ENCODE measurements at regions not wholly inside any gene's neighbourhood (a gene's known extent, or its start where the extent isn't known, plus 50 kb on each side); places are given as distances from the start of the nearest gene placed in this dataset.

DNA sequence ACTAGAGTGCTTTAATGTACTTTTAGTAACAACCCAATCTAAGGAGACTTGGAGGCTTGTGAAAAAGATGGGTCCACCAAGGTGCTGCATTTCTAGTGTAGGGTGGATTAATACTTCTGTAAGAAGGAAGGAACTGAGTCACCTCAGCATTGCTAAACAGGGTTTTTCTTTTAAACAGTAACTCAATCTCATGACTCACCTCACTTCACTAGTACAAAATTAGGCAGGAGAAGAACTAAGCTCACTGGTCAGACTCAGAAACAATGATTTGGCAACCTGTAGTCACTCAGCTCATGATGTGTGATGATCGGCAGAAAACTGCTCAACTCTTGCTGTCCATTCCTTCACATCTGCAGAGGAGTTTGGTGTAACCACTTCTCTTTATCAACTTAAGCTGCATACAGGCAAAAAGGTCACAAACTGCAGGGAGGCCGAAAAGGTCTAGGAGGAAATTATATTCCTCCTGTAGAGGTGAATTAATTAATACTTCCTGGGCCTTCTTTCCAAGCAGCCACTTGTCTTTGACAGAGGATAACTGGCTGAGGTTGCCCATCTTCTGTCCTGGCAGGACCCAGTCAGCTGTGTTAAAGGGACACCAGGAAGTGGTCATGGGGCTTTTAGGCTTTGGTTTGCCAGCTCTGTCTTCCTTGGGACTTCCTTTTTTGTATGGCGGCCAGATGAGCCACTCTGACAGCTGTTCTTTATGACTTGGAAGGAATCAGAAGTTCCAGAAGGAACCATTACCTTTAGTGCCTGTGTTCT lies 466.9 kb downstream of the FUT8 start:
- no peaks in the 10 kb centered on the region for H3K9me3 Mint-ChIP-seq
- H3K4me2 ChIP-seq = no peak overlapping the region
- H3K27ac Mint-ChIP-seq = no peak overlapping the region
- no peaks in the 10 kb centered on the region for H3F3A ChIP-seq (replicated peaks; ENCODE audit: low read depth)
- no peaks in the 10 kb centered on the region for H3K4me1 Mint-ChIP-seq
- no peak for DNase-seq (ENCODE audit: low spot score)
- H2AFZ ChIP-seq = no peak overlapping the region
- no peak overlapping the region for H3K27ac ChIP-seq (ENCODE audit: low read depth)
- H3K36me3 Mint-ChIP-seq (ENCODE audit: low read depth) = no peaks in the 10 kb centered on the region
- no peaks in the 10 kb centered on the region for H3K4me1 ChIP-seq (ENCODE audit: insufficient read depth)
- no peaks in the 10 kb centered on the region for H3K27me3 ChIP-seq (ENCODE audit: insufficient read depth)
- no peaks in the 10 kb centered on the region for H3K79me2 ChIP-seq (replicated peaks; ENCODE audit: insufficient read depth)
- TF ChIP-seq ZNF114 (CRISPR knock-in tag; IDR thresholded peaks at IDR 0.05) (no peak), JUNB (IDR thresholded peaks at IDR 0.05; ENCODE audit: unreplicated experiment) (no peak), STAT1 (IDR thresholded peaks at IDR 0.05; ENCODE audit: unreplicated experiment) (no peak), CREB1 (CRISPR knock-in tag; IDR thresholded peaks at IDR 0.05; ENCODE audit: low read depth) (no peak)
- TF ChIP-seq, protein P1, sequence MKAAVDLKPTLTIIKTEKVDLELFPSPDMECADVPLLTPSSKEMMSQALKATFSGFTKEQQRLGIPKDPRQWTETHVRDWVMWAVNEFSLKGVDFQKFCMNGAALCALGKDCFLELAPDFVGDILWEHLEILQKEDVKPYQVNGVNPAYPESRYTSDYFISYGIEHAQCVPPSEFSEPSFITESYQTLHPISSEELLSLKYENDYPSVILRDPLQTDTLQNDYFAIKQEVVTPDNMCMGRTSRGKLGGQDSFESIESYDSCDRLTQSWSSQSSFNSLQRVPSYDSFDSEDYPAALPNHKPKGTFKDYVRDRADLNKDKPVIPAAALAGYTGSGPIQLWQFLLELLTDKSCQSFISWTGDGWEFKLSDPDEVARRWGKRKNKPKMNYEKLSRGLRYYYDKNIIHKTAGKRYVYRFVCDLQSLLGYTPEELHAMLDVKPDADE (IDR thresholded peaks at IDR 0.05) = no peak
- H3K4me3 Mint-ChIP-seq = no peak overlapping the region
- no peak for ATAC-seq
- no peak overlapping the region for H3K4me3 ChIP-seq
- no peaks in the 10 kb centered on the region for H3K9me2 ChIP-seq (ENCODE audit: insufficient read depth)
- H4K20me1 ChIP-seq (replicated peaks; ENCODE audit: insufficient read depth) = no peaks in the 10 kb centered on the region
- no peaks in the 10 kb centered on the region for H3K27me3 Mint-ChIP-seq (ENCODE audit: insufficient read depth, low read depth, poor library complexity)
- H3K36me3 ChIP-seq (ENCODE audit: insufficient read depth) = no peaks in the 10 kb centered on the region

DNA sequence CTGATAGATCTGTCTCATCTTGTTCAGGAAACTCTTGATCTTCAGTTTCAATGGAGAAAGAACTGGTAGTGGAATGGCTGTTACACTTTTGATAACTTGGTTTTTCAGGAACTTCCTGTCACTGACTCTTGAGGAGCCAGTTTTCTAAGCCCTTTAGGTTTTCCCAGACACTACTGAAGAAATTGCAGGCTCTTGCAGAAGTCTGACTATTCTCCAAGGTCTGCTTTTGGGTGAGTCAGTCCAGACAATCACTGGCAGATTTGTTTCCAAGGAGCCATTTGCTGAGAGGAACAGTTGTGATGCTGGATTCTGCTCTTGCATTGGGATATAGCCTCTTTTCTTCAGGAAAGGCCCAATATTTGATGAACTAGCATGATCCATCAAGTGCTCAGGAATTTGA lies 468.0 kb downstream of the FUT8 start:
- H3K9me2 ChIP-seq (ENCODE audit: insufficient read depth) = no peaks in the 10 kb centered on the region
- no peak overlapping the region for H3K4me2 ChIP-seq
- Mint-ChIP-seq H3K4me1 (no peaks in the 10 kb centered on the region), H3K27me3 (ENCODE audit: insufficient read depth, low read depth, poor library complexity) (no peaks in the 10 kb centered on the region), H3K27ac (no peak overlapping the region), H3K9me3 (no peaks in the 10 kb centered on the region), H3K4me3 (no peak overlapping the region), H3K36me3 (ENCODE audit: low read depth) (no peaks in the 10 kb centered on the region)
- H2AFZ ChIP-seq = no peak overlapping the region
- no peaks in the 10 kb centered on the region for H3K27me3 ChIP-seq (ENCODE audit: insufficient read depth)
- no peaks in the 10 kb centered on the region for H3F3A ChIP-seq (replicated peaks; ENCODE audit: low read depth)
- no peaks in the 10 kb centered on the region for H3K4me1 ChIP-seq (ENCODE audit: insufficient read depth)
- DNase-seq (ENCODE audit: low spot score) (no peak), ATAC-seq (no peak)
- TF ChIP-seq, protein P2, sequence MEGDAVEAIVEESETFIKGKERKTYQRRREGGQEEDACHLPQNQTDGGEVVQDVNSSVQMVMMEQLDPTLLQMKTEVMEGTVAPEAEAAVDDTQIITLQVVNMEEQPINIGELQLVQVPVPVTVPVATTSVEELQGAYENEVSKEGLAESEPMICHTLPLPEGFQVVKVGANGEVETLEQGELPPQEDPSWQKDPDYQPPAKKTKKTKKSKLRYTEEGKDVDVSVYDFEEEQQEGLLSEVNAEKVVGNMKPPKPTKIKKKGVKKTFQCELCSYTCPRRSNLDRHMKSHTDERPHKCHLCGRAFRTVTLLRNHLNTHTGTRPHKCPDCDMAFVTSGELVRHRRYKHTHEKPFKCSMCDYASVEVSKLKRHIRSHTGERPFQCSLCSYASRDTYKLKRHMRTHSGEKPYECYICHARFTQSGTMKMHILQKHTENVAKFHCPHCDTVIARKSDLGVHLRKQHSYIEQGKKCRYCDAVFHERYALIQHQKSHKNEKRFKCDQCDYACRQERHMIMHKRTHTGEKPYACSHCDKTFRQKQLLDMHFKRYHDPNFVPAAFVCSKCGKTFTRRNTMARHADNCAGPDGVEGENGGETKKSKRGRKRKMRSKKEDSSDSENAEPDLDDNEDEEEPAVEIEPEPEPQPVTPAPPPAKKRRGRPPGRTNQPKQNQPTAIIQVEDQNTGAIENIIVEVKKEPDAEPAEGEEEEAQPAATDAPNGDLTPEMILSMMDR (conservative IDR thresholded peaks at IDR 0.05; ENCODE audit: low read depth in 2 of 2) = no peak
- TF ChIP-seq POLR2AphosphoS5 (IDR thresholded peaks at IDR 0.05; ENCODE audit: low read depth) (no peak), STAT1 (IDR thresholded peaks at IDR 0.05; ENCODE audit: unreplicated experiment) (no peak), EZH2phosphoT487 (IDR thresholded peaks at IDR 0.05; ENCODE audit: unreplicated experiment) (no peak), CREB1 (CRISPR knock-in tag; IDR thresholded peaks at IDR 0.05; ENCODE audit: low read depth) (no peak)
- TF ChIP-seq, protein P3, sequence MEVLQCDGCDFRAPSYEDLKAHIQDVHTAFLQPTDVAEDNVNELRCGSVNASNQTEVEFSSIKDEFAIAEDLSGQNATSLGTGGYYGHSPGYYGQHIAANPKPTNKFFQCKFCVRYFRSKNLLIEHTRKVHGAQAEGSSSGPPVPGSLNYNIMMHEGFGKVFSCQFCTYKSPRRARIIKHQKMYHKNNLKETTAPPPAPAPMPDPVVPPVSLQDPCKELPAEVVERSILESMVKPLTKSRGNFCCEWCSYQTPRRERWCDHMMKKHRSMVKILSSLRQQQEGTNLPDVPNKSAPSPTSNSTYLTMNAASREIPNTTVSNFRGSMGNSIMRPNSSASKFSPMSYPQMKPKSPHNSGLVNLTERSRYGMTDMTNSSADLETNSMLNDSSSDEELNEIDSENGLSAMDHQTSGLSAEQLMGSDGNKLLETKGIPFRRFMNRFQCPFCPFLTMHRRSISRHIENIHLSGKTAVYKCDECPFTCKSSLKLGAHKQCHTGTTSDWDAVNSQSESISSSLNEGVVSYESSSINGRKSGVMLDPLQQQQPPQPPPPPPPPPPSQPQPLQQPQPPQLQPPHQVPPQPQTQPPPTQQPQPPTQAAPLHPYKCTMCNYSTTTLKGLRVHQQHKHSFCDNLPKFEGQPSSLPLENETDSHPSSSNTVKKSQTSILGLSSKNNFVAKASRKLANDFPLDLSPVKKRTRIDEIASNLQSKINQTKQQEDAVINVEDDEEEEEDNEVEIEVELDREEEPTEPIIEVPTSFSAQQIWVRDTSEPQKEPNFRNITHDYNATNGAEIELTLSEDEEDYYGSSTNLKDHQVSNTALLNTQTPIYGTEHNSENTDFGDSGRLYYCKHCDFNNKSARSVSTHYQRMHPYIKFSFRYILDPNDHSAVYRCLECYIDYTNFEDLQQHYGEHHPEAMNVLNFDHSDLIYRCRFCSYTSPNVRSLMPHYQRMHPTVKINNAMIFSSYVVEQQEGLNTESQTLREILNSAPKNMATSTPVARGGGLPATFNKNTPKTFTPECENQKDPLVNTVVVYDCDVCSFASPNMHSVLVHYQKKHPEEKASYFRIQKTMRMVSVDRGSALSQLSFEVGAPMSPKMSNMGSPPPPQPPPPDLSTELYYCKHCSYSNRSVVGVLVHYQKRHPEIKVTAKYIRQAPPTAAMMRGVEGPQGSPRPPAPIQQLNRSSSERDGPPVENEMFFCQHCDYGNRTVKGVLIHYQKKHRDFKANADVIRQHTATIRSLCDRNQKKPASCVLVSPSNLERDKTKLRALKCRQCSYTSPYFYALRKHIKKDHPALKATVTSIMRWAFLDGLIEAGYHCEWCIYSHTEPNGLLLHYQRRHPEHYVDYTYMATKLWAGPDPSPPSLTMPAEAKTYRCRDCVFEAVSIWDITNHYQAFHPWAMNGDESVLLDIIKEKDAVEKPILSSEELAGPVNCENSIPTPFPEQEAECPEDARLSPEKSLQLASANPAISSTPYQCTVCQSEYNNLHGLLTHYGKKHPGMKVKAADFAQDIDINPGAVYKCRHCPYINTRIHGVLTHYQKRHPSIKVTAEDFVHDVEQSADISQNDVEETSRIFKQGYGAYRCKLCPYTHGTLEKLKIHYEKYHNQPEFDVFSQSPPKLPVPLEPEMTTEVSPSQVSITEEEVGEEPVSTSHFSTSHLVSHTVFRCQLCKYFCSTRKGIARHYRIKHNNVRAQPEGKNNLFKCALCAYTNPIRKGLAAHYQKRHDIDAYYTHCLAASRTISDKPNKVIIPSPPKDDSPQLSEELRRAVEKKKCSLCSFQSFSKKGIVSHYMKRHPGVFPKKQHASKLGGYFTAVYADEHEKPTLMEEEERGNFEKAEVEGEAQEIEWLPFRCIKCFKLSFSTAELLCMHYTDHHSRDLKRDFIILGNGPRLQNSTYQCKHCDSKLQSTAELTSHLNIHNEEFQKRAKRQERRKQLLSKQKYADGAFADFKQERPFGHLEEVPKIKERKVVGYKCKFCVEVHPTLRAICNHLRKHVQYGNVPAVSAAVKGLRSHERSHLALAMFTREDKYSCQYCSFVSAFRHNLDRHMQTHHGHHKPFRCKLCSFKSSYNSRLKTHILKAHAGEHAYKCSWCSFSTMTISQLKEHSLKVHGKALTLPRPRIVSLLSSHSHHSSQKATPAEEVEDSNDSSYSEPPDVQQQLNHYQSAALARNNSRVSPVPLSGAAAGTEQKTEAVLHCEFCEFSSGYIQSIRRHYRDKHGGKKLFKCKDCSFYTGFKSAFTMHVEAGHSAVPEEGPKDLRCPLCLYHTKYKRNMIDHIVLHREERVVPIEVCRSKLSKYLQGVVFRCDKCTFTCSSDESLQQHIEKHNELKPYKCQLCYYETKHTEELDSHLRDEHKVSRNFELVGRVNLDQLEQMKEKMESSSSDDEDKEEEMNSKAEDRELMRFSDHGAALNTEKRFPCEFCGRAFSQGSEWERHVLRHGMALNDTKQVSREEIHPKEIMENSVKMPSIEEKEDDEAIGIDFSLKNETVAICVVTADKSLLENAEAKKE (CRISPR knock-in tag; IDR thresholded peaks at IDR 0.05) = no peak
- TF ChIP-seq, protein P1 (IDR thresholded peaks at IDR 0.05) = no peak
- no peak overlapping the region for H3K27ac ChIP-seq (ENCODE audit: low read depth)
- H3K4me3 ChIP-seq = no peak overlapping the region
- H3K79me2 ChIP-seq (replicated peaks; ENCODE audit: insufficient read depth) = no peaks in the 10 kb centered on the region
- H4K20me1 ChIP-seq (replicated peaks; ENCODE audit: insufficient read depth) = no peaks in the 10 kb centered on the region
- H3K36me3 ChIP-seq (ENCODE audit: insufficient read depth) = no peaks in the 10 kb centered on the region
